GM21423 (cell line): ENCODE measurements at regions not wholly inside any gene's neighbourhood (a gene's known extent, or its start where the extent isn't known, plus 50 kb on each side); places are given as distances from the start of the nearest gene placed in this dataset.

ENCODE experiments used
- ATAC-seq: cut with Tn5 transposase; IDR thresholded peaks from one replicate; pipeline ENCODE4 v1.9.1; 2021; ENCODE audit warnings: mild to moderate bottlenecking, moderate library complexity; ENCODE audit not compliant: unreplicated experiment

- no peak for ATAC-seq
Measured at GRCh38 chr18:47603158-47603557, 327.3 kb downstream of the SMAD2 start.

GRCh38 chr18:47602273-47602897, 328.1 kb downstream of the SMAD2 start:
- ATAC-seq, result no peak

- no peak for ATAC-seq
Measured at GRCh38 chr18:47601581-47602272, 328.7 kb downstream of the SMAD2 start.

- ATAC-seq, result no peak
Measured at GRCh38 chr18:47595831-47596501, 334.5 kb downstream of the SMAD2 start.

GRCh38 chr18:47594621-47595086, 335.8 kb downstream of the SMAD2 start:
- no peak for ATAC-seq

GRCh38 chr18:47593744-47594472, 336.6 kb downstream of the SMAD2 start:
- no peak for ATAC-seq

GRCh38 chr18:47591429-47591828, 339.0 kb downstream of the SMAD2 start:
- ATAC-seq, result no peak

GRCh38 chr18:47587587-47587986, 336.1 kb upstream of the SKOR2 start:
- ATAC-seq, result no peak

- no peak for ATAC-seq
Measured at GRCh38 chr18:47586418-47587070, 335.1 kb upstream of the SKOR2 start.

GRCh38 chr18:47585914-47586313, 334.5 kb upstream of the SKOR2 start:
- no peak for ATAC-seq

GRCh38 chr18:47585136-47585535, 333.7 kb upstream of the SKOR2 start:
- no peak for ATAC-seq

GRCh38 chr18:47582093-47582492, 330.6 kb upstream of the SKOR2 start:
- ATAC-seq, result no peak

- no peak for ATAC-seq
Measured at GRCh38 chr18:47577520-47577919, 326.1 kb upstream of the SKOR2 start.

- no peak for ATAC-seq
Measured at GRCh38 chr18:47574966-47575365, 323.5 kb upstream of the SKOR2 start.

- no peak for ATAC-seq
Measured at GRCh38 chr18:47571957-47572356, 320.5 kb upstream of the SKOR2 start.

GRCh38 chr18:47566809-47567208, 315.3 kb upstream of the SKOR2 start:
- ATAC-seq, result no peak

- no peak for ATAC-seq
Measured at GRCh38 chr18:47560723-47561715, 309.6 kb upstream of the SKOR2 start.

- peak; percentile 93 for ATAC-seq
Measured at GRCh38 chr18:47558110-47558750, 306.8 kb upstream of the SKOR2 start.

- ATAC-seq, result no peak
Measured at GRCh38 chr18:47557160-47557559, 305.7 kb upstream of the SKOR2 start.
